D341Med (cell line): ENCODE measurements at regions not wholly inside any gene's neighbourhood (a gene's known extent, or its start where the extent isn't known, plus 50 kb on each side); places are given as distances from the start of the nearest gene placed in this dataset.
"Not testable (repeated sequence)": the region's sequence is repeated elsewhere in the genome, so short reads cannot be mapped to it uniquely, and the experiment has no call there.

Experiments
- DNase-seq: peaks from one replicate; pipeline ENCODE4 v3.0.0; 2012; ENCODE audit warnings: low spot score

DNA sequence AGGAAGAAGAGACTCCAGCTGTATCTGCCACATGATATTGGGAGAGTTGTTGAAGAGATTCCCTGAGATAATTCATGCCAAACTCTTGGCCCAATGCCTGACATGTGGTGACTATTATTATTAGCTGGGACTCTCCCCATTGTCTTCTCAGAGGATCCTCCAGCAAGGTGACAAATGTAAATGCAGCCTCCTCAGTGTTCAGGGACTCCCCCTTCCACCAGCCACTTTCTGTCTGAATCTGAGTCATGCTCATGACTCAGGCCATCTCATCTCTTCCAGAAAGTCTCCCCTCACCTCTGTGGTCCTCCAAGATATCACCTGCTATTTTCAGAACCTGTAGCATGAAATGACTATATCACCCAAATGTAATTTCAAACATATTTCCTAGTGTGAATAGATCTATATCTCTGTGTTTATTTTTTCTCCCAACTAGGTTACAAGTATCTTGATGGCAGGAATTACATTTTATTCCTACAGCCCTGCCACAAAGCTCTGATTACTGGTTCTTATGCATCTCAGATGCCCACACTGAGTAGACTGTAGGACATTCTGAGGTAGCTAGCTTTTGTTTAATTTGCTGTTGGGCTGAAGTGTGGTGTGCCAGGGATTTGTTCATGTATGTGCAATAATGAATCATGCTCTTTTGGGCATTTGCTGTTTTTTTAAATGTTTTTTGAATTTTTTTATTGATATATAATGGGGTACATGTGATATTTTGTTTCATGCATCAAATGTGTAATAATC lies 126.6 kb upstream of the IL12B start:
- DNase-seq, result no peak

DNA sequence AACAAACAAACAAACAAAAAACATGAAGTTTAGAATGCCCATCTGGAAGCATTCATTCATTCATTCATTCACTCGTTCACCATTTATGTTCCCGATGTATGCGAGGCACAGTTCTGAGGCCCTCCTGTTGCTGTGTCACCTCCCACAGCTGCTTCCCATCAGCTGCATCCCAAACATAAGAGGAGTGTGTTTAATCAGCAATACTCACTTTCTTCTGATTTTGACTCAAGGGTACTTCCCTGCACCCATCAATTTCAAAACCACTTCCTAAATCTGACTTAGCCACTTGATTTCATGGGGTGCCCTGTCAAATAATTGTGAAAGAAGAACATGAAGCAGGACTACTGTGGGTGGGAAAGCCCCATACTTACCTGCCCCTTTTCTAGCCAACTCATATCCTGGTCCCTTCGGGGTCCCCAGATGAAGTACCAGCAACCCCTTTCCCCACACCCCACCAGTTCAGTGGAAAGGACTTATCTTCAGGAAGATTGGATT lies 128.0 kb upstream of the IL12B start:
- no peak for DNase-seq

DNA sequence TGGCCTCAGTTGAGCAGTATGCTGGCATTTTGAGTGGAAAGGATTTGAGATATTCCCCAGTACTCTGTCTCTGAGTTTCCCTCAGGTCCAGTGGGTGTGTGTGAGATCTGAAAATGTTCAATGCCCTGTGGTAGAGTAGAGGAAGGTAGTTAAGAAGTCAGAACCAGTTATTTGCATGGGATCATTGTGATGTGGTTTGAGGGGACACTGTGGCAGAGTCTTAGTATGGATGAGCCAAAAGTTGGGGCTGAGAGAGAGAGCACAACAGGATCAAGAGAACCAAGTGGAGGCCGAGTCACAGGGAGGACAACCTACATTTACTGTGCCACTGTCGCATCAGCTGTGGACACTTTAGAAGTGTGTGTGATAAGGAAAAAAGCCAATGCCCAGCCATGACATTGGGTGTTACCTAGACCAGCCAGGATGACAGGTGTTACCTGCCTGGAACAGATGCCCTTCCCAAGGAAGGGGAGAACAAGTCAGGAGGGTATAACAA lies 128.9 kb upstream of the IL12B start:
- no peak for DNase-seq

DNA sequence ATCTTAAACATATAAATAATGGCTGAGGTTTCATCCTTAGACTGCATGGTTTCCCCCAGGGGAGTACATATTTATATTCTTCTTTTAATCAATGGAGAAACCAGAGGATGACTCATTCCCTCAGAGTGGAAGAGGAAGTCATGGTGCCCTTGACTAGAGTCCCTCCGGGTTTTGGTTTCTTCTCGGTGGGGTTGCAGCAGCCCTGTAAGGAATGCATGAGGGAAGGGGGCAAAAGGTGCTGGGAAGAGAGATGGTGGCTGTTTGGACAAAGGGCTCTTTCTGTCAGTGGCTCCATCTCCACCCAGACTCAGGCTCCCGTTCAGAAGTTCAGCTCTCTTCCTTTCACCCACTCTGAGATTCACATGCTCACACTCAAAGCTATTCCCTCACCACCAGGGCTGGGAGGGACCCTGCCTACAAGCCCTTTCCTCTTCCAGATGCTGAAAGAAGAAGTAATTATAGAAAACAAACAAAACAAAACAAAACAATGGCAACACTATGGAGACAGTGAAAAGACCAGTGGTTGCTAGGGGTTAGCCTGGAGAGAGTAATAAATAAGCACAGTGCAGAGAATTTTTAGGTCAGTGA lies 129.8 kb upstream of the IL12B start:
- DNase-seq, result no peak

DNA sequence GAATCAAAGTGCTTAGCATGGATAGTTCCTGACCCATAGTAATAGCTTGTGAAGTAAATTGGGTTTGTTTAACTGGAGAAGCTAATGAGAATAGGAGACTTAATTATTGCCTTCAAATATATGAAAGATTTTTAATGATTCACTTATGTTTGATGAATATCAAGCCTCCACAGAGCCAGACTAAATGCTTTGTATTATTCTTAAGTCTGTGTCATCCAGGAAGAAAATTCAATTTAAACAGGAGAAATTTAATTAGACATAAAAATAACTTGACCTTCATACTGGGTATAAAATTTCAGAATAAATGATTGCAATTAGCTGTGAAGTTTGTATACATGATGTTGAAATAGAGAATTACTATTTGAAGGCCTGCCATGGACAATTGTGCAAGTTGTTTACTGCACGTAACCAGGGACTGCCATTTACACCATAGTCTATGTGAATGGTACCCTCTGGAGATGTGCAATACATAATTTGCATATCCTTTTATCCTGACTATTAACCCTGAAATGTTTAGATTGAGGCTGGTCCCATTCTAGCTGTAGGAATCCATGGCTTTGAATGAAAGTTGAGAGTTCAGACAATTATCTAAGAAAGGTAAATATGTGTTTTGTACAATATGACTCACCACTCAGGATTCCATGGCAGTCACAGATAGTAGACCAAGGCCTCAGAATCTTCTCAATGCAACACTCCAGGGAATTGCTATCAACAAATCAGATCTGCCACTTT lies 133.5 kb upstream of the IL12B start:
- DNase-seq, result no peak

DNA sequence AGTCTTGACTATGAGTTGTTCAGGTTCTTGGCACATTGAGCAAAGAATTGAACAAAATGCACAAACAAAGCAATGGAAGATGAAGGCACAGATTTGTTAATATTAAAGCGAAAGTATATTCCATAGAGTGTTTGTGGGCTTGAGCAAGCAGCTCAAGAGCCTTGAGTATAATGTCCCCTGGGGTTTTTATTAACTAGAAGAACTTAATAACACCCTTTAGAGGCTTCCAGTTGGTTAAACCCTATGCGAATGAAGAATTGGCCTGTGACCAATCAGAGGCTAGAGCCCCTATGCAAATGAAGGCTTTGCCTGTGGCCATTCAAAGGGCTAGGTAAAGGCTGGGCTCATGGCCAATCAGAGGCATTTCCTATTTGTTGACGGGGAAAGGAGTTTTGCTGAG lies 135.3 kb upstream of the IL12B start:
- no peak for DNase-seq

DNA sequence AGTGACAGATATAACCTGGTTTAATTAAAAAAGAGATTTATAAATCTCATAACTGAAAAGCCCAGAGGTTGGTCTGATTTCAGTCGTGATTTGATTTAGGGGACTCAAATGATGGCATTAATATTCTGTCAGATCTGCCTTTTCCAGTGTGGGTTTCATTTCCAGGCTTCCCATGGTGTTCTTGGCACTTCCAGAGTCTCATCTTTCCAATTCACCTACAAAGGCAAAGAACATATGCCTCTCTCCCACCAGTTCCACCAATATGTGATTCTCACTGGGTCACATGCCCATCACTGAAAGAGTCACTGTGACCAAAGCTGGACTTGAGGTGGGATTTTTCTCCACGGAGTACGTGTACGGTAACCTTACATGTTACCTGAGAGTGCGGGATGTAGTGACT lies 137.4 kb upstream of the IL12B start:
- no peak for DNase-seq

DNA sequence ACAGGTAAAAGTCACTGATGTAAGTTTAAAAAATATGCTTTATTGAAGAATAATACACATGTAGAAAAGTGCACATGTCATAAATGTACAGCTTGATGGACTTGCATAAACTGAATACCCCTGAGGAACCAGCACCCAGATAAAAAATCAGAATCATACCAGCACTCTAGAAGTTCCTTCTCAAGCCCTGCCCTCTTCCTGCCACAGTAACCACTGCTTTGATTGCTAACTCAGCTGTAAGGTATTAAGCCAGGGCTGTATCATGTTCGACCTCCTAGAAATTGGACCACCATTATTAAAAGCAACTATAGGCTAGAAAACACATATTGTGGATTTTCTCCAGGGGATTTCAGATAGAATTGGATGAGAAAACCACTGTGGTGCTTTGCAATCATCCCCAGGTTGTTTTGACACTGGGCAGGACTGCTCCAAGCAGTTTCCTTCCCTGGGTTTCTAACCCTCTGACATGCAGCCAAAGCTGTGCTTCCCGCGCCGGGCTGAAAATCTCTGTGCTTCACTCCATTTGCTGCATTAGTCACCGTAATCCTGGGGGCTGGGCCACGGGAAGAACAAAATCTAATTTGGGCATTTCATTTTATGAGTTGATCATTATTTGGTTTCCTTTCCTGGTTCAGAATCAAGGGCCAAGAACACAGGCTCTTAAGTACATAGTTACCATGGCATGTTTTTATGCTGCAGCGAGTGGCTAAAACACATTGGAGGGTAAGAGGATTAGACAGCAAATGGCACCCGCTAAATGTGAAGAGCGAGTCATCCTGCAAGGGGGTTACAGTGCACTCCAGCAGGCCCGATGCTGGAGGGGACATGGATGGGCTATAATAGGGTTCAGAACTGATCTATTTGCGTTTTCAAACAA lies 139.4 kb upstream of the IL12B start:
- peak; percentile 59 for DNase-seq

DNA sequence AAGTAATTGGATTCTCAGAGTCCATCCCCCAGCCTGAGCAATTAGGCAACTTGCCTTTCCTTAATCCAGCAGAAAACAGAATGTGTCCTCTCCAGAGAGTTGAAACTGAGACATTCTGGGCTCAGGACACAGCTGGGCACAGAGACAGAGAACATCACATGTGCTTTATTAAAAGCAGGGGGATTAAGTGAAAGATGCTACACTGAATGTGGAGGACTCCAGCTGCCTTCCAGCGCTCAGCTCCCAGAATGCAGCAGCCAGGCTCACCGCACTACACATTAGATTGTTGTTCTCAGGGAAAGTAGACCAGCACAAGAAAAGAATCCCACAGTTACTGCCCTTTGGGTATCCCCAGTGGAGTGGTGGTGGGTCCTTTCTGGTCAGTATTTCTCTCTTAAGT lies 141.6 kb upstream of the IL12B start:
- peak; percentile 79 for DNase-seq

DNA sequence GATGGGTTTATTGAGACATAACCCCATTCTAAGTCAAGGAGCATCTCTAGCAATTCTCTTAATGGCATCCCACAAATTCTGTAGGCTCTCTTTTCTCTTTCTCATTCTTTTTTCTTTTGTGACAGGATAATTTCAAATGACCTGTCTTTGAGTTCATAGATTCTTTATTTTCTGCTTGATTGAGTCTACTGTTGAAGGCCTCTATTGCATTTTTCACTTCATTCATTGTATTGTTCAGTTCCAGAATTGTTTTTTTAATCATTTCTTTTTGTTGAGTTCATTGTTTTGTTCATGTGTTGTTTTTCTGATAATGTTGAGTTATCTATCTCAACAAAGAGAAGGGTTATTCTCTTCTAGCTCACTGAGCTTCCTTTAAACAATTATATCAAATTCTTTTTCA lies 144.7 kb upstream of the IL12B start:
- DNase-seq, result no peak

DNA sequence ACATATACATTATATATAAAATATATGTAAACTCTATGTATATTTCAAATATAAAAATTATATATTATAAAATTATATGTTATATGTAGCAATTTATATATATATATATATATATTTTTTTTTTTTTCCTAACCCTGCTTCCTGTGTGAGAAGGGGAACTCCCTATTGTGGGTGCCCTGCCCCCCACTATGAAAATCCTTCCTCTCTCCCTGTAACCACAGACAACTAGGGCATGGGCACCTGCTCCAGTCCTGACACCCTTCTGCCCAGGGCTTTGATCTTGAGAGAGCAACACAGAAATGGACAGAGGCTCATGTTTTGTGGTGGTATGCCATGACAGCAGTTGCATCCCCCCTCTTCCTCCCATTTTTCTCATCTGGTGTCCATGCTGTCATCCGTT lies 148.7 kb upstream of the IL12B start:
- no peak for DNase-seq

DNA sequence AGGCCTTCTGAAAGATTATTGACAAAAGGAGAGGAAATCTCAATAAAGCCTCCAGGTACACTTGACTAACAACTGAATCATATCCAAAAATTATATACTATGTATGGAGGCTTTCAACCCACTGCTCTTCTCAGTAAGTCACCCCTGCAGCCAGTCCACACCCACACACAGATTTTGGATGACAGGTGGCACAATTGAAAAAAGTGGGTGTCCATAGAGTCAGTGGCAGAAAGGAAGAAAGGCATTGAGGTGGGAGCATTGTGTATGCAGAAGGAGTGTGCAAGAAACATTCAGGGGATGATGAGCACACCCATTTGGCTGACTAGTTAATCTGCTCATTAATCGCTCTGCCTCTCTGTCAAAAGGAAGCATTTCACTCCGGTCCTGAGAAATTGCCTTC lies 150.6 kb upstream of the IL12B start:
- no peak for DNase-seq

DNA sequence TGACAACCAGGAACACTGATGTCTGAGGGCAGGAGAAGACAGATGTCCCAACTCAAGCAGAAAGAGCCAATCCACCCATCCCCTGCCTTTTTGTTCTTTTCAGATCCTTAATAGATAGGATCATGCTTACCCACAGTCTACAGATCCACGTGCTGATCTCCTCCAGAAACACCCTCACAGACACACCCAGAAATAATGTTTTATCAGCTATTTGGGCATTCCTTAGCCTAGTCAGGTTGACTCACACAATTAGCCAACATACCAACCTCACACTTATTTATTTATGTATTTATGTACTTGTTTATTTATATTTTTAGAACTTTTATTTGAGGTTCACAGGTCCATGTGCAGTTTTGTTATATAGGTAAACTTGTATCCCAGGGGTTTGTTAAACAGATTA lies 151.5 kb upstream of the IL12B start:
- no peak for DNase-seq

DNA sequence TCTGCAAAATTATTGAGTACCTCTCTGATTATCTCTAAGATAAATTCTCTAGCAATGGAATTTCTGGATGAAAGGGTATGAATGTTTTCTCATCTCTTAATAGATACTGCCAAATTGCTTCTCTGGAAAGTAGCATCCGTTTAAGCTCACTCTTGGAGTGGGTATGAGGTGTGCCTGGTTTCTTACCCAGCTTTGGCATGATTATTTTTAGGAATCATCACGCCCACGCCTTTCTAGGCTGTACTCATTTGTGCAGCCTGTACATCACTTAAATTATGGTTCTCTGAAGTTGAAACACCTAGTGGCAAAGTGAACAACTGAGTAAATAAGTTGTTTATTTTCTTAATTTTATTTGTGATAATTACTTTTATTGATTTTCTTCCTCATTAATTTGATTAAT lies 156.5 kb upstream of the IL12B start:
- DNase-seq, result no peak

DNA sequence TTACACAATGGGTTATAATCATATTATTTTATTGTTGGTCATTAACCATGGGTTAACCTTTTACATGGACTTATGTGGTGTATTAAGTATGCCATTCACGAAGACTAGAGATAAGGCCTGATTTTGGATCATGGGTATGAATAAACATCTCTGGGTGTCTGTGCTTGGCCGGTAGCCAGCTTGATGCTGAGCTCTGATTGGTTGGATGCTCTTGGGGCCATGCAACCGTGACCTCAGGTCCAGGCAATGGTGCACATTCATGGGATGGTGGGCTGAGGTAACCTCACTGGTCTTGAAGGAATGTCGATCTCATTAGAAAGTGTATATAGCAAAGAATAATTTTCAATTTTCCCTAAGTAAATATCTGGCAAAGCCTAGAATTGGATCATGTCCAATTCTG lies 158.2 kb upstream of the IL12B start:
- DNase-seq, result no peak

DNA sequence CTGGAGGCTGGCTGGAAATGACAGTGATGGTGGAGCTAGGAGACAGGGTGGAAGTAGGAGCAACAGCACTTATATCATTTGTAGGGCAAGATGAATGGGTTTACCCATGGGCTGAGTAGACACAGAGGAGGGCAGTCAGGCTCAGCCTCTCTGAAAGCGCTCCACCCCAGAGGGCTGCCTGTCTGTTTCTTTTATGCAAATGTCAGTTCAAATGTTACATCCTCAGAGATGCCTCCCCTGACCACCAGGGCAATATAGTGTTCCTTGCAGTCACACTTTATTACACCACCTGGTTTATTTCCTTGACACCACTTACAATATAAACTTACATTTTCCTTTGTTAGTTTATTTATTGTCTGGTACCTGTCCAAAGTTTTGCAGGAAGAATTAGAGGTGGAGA lies 159.5 kb upstream of the IL12B start:
- no peak for DNase-seq

DNA sequence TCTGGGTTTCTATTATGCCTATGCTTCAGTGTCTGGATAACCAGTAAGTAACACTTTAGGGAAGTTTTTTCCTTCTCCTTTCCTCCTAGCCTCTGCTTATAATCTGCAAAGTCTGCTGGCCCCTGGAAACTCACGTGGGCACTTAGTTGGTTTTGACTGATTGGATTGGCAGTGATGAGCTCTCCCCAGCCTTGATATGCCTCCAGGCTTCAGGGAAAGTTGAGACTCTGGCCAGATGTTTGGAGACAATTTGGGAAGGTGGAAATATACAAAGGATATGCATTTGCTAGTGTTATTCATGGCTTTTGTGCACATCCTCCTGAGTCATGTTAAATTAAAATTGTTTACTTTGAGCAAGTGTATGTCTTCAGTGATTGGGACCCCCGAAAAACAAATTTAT lies 160.2 kb upstream of the IL12B start:
- no peak for DNase-seq

DNA sequence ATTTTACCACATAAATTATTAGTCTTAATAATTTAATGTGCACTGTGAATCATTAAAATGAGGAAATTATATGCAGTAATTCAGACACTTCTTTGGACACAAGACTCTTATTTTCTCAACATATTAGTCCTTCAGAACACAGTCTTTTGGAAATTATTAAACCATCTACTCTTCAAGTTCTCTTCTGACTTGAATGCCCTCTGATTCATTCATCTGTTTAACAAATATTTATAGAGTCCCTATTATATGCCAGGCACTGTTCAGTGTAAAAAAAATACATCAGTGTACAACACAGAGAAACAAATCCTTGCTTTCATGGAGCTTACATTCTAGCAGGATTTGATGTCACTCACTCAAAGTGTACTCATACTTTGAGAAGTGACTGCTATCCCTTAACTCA lies 163.4 kb upstream of the IL12B start:
- DNase-seq, result no peak

DNA sequence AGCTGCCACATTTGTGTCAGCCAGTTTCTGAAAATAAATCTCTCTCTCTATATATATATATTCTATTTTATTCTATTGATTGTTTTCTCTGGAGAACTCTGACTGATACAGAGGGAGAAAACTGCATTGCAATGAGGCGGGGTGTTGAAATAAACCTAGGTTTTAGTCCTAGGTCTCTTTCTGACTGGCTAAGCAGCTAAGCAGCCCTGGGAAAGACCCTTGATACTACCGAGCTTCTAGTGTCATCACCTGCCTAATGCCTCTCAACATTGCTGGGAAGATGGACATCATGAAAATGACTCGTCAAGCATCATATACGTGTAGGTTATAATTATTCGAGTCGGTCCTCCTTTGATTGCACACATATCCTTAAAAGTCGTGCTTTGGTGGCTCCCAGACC lies 166.5 kb upstream of the IL12B start:
- no peak for DNase-seq

DNA sequence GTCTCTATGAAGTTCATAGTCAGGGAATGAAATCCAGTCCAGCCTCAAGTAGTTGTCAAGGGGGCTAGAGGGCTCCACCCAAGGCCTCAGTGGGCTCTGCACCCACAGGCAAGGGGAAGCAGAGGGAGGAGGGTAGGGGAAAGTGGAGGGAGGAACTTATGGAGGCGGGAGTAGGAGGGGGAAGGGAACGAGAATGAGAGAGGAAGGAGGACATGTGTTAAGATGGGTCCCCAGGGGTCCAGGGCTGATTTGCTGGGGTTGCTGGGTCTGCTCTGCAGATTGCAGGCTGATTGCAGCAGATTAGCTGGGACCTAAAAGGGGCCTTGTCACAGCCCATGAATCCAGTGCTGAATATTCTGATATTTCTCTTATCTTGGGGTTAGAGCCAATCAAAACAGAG lies 166.9 kb upstream of the IL12B start:
- no peak for DNase-seq

DNA sequence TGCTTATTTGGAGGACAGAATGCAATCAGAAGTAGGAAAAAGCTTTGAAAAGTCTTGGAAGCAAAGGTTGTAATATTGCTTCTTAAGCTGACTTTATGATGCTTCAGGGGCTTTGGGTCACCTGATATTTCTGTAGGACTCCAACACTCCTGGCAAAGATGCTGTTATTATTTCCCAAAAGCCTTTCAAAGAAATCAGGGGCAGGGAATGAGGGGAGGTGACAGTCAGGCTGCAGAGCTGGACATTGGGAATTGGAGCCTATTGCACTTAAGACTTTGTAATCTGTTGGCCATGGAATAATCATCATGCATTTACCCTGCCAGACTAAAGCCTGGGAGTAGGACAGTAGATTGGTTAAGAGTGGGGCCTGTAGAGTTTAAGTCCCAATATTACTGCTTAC lies 168.3 kb upstream of the IL12B start:
- DNase-seq, result no peak

DNA sequence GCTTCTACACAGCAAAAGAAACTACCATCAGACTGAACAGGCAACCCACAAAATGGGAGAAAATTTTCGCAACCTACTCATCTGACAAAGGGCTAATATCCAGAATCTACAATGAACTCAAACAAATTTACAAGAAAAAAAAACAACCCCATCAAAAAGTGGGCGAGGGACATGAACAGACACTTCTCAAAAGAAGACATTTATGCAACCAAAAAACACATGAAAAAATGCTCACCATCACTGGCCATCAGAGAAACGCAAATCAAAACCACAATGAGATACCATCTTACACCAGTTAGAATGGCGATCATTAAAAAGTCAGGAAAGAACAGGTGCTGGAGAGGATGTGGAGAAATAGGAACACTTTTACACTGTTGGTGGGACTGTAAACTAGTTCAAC lies 171.8 kb upstream of the IL12B start:
- not testable (repeated sequence) for DNase-seq
